Neural progenitor cell (in vitro differentiated cells): ENCODE measurements at regions not wholly inside any gene's neighbourhood (a gene's known extent, or its start where the extent isn't known, plus 50 kb on each side); places are given as distances from the start of the nearest gene placed in this dataset.
"Not testable (repeated sequence)": the region's sequence is repeated elsewhere in the genome, so short reads cannot be mapped to it uniquely, and the experiment has no call there.

Source experiments
- DNase-seq: peaks from one replicate; pipeline ENCODE4 v3.0.0-alpha.2; 2016; ENCODE audit warnings: low spot score
- H2AFZ ChIP-seq: fragments of 200-600 bp; sonication (generic); replicated peaks from 2 replicates; pipeline ENCODE4 v1.6.1; 2016; ENCODE audit warnings: antibody characterized with exemption
- H3F3A ChIP-seq: fragments of 200-600 bp; sonication (generic); 2 replicates; pipeline ENCODE4 v1.6.1; 2016; ENCODE audit warnings: antibody characterized with exemption, low read depth
- H3K27ac ChIP-seq: fragments of 200-600 bp; sonication (generic); 2 replicates; pipeline ENCODE4 v1.5.1; 2016; ENCODE audit warnings: mild to moderate bottlenecking
- H3K27me3 ChIP-seq: fragments of 200-600 bp; sonication (generic); 2 replicates; pipeline ENCODE4 v1.6.1; 2016; ENCODE audit warnings: mild to moderate bottlenecking, moderate library complexity
- H3K36me3 ChIP-seq: fragments of 200-600 bp; sonication (generic); 2 replicates; pipeline ENCODE4 v1.5.1; 2016
- H3K4me1 ChIP-seq: fragments of 200-600 bp; sonication (generic); 2 replicates; pipeline ENCODE4 v1.6.1; 2016; ENCODE audit warnings: mixed run types
- H3K4me2 ChIP-seq: fragments of 200-600 bp; sonication (generic); 2 replicates; pipeline ENCODE4 v1.6.1; 2016
- H3K4me3 ChIP-seq: fragments of 200-600 bp; sonication (generic); 2 replicates; pipeline ENCODE4 v1.5.1; 2016
- H3K79me2 ChIP-seq: fragments of 200-600 bp; sonication (generic); 2 replicates; pipeline ENCODE4 v1.6.1; 2016; ENCODE audit warnings: low read depth
- H3K9ac ChIP-seq: fragments of 200-600 bp; sonication (generic); 2 replicates; pipeline ENCODE4 v1.6.1; 2016
- H3K9me3 ChIP-seq: fragments of 200-600 bp; sonication (generic); 2 replicates; pipeline ENCODE4 v1.5.1; 2016; ENCODE audit warnings: low read depth
- H4K20me1 ChIP-seq: fragments of 200-600 bp; sonication (generic); 2 replicates; pipeline ENCODE4 v1.6.1; 2016; ENCODE audit warnings: low read depth
- H3K27ac Mint-ChIP-seq: 3 replicates; pipeline ENCODE4 v1.8.0; 2021; ENCODE audit warnings: mixed read lengths
- H3K27me3 Mint-ChIP-seq: 2 replicates; pipeline ENCODE4 v1.8.0; 2022; ENCODE audit warnings: low read depth, mild to moderate bottlenecking, inconsistent platforms, moderate library complexity, mixed read lengths; ENCODE audit not compliant: insufficient read depth
- H3K36me3 Mint-ChIP-seq: 3 replicates; pipeline ENCODE4 v1.8.0; 2021; ENCODE audit warnings: mixed read lengths
- H3K4me1 Mint-ChIP-seq: 3 replicates; pipeline ENCODE4 v1.8.0; 2021; ENCODE audit warnings: mixed read lengths
- H3K4me3 Mint-ChIP-seq: 3 replicates; pipeline ENCODE4 v1.8.0; 2021; ENCODE audit warnings: mild to moderate bottlenecking, moderate library complexity, mixed read lengths
- H3K9me3 Mint-ChIP-seq: 3 replicates; pipeline ENCODE4 v1.8.0; 2020; ENCODE audit warnings: mixed read lengths
- CTCF ChIP-seq: fragments of 200-600 bp; sonication (generic); IDR thresholded peaks from 2 replicates; pipeline ENCODE4 v1.5.1; 2017; ENCODE audit warnings: antibody characterized with exemption, mild to moderate bottlenecking
- EZH2 ChIP-seq: fragments of 200-600 bp; sonication (generic); IDR thresholded peaks from 2 replicates; pipeline ENCODE4 v1.6.1; 2017; ENCODE audit warnings: antibody characterized with exemption, mild to moderate bottlenecking, moderate library complexity
- EZH2phosphoT487 ChIP-seq: fragments of 200-600 bp; sonication (generic); IDR thresholded peaks from 2 replicates; pipeline ENCODE4 v1.6.1; 2017; ENCODE audit warnings: antibody characterized with exemption

- H3K27ac Mint-ChIP-seq: no peak overlapping the region
- peaks cover 14% of the 10 kb centered on the region for H3K4me1 Mint-ChIP-seq
- no peak for DNase-seq
- Histone ChIP-seq H3K4me2 (no peak overlapping the region), H4K20me1 (no peaks in the 10 kb centered on the region), H3K4me1 (no peaks in the 10 kb centered on the region), H3F3A (no peaks in the 10 kb centered on the region), H3K27ac (no peak overlapping the region), H3K36me3 (no peaks in the 10 kb centered on the region), H3K4me3 (no peak overlapping the region), H3K79me2 (no peaks in the 10 kb centered on the region), H2AFZ (no peak overlapping the region), H3K9ac (no peak overlapping the region), H3K9me3 (no peaks in the 10 kb centered on the region), H3K27me3 (no peaks in the 10 kb centered on the region)
- no peaks in the 10 kb centered on the region for H3K27me3 Mint-ChIP-seq
- no peak for TF ChIP-seq EZH2
- TF ChIP-seq EZH2phosphoT487: no peak
- TF ChIP-seq CTCF: no peak
- H3K9me3 Mint-ChIP-seq: peaks cover 6% of the 10 kb centered on the region
- no peak overlapping the region for H3K4me3 Mint-ChIP-seq
- H3K36me3 Mint-ChIP-seq: no peaks in the 10 kb centered on the region
Observed at GRCh38 chr6:100062621-100063020, 68.6 kb upstream of the MCHR2 start.

GRCh38 chr6:100057941-100058340, 63.9 kb upstream of the MCHR2 start:
- H2AFZ ChIP-seq: no peak overlapping the region
- H3K4me1 ChIP-seq: no peaks in the 10 kb centered on the region
- no peaks in the 10 kb centered on the region for H3K27me3 Mint-ChIP-seq
- no peak overlapping the region for H3K4me3 ChIP-seq
- no peaks in the 10 kb centered on the region for H3K79me2 ChIP-seq
- no peaks in the 10 kb centered on the region for H3K36me3 ChIP-seq
- H3K27ac ChIP-seq: no peak overlapping the region
- peaks cover 8% of the 10 kb centered on the region for H3K9me3 Mint-ChIP-seq
- H3K27ac Mint-ChIP-seq: no peak overlapping the region
- TF ChIP-seq CTCF: no peak
- no peak for TF ChIP-seq EZH2phosphoT487
- TF ChIP-seq EZH2: no peak
- no peaks in the 10 kb centered on the region for H3K27me3 ChIP-seq
- no peaks in the 10 kb centered on the region for H3K36me3 Mint-ChIP-seq
- no peaks in the 10 kb centered on the region for H4K20me1 ChIP-seq
- H3K9ac ChIP-seq: no peak overlapping the region
- no peak for DNase-seq
- peaks cover 12% of the 10 kb centered on the region for H3K4me1 Mint-ChIP-seq
- H3F3A ChIP-seq: no peaks in the 10 kb centered on the region
- no peak overlapping the region for H3K4me2 ChIP-seq
- no peak overlapping the region for H3K4me3 Mint-ChIP-seq
- no peaks in the 10 kb centered on the region for H3K9me3 ChIP-seq

- no peak overlapping the region for H3K4me3 ChIP-seq
- no peak for DNase-seq
- H3K79me2 ChIP-seq: no peaks in the 10 kb centered on the region
- H3K9ac ChIP-seq: no peak overlapping the region
- Mint-ChIP-seq H3K9me3 (peaks cover 5% of the 10 kb centered on the region), H3K27ac (no peak overlapping the region), H3K36me3 (no peaks in the 10 kb centered on the region), H3K27me3 (no peaks in the 10 kb centered on the region), H3K4me3 (no peak overlapping the region), H3K4me1 (peaks cover 9% of the 10 kb centered on the region)
- H3K4me1 ChIP-seq: no peaks in the 10 kb centered on the region
- no peak overlapping the region for H2AFZ ChIP-seq
- H3K9me3 ChIP-seq: no peaks in the 10 kb centered on the region
- H3K36me3 ChIP-seq: no peaks in the 10 kb centered on the region
- no peak overlapping the region for H3K27ac ChIP-seq
- H3K27me3 ChIP-seq: no peaks in the 10 kb centered on the region
- no peaks in the 10 kb centered on the region for H4K20me1 ChIP-seq
- no peak overlapping the region for H3K4me2 ChIP-seq
- TF ChIP-seq CTCF (no peak), EZH2 (no peak), EZH2phosphoT487 (no peak)
- no peaks in the 10 kb centered on the region for H3F3A ChIP-seq
Observed at GRCh38 chr6:100050550-100050949, 56.5 kb upstream of the MCHR2 start.

- peaks cover 12% of the 10 kb centered on the region for H3K9me3 Mint-ChIP-seq
Observed at GRCh38 chr6:100043961-100044360, 49.9 kb upstream of the MCHR2 start.

More at GRCh38 chr6:100043961-100044360, 49.9 kb upstream of the MCHR2 start:
- H3K9me3 ChIP-seq, DNase-seq, H3K27ac Mint-ChIP-seq, H3K4me1 ChIP-seq, H3K36me3 Mint-ChIP-seq, H3K79me2 ChIP-seq, H3K4me3 Mint-ChIP-seq, H2AFZ ChIP-seq, H3F3A ChIP-seq, H3K27me3 Mint-ChIP-seq, H3K27ac ChIP-seq, H4K20me1 ChIP-seq, H3K36me3 ChIP-seq, H3K9ac ChIP-seq, H3K4me1 Mint-ChIP-seq, H3K4me2 ChIP-seq, H3K4me3 ChIP-seq, H3K27me3 ChIP-seq: not testable (repeated sequence)
